H1 (cell line): ENCODE measurements at regions not wholly inside any gene's neighbourhood (a gene's known extent, or its start where the extent isn't known, plus 50 kb on each side); places are given as distances from the start of the nearest gene placed in this dataset.

Experiments used
- CTCF ChIA-PET: fragments of 300-600 bp; sonication (Branson Sonifier 250); formaldehyde crosslinking; loops from one replicate; lab custom pipeline; 2021; ENCODE audit not compliant: partially characterized antibody; lab: Charles Lee
- POLR2A ChIA-PET: fragments of 300-600 bp; sonication (Branson Sonifier 250); formaldehyde crosslinking; loops from one replicate; lab custom pipeline; 2021; ENCODE audit warnings: inconsistent platforms; ENCODE audit not compliant: partially characterized antibody; lab: Charles Lee
- DNase-seq, 2 experiments: peaks; one replicate each; pipeline versions ENCODE4 v3.0.0 to v3.0.0-alpha.2; 2010 to 2022; ENCODE audit warnings: low spot score in 2 of 2, low read depth in 1 of 2, mixed read lengths in 1 of 2
- FAIRE-seq: peaks from 2 replicates; lab custom pipeline; 2011; peaks lifted over from hg19 to GRCh38; lab: Jason Lieb, UNC
- H2AFZ ChIP-seq: 2 replicates; pipeline ENCODE4 v1.8.1; 2012; ENCODE audit warnings: low read length, inconsistent platforms
- H2AK5ac ChIP-seq: 2 replicates; pipeline ENCODE4 v1.6.1; 2013; ENCODE audit warnings: low read depth, low read length
- H2BK120ac ChIP-seq: replicated peaks from 2 replicates; pipeline ENCODE3; 2013; ENCODE audit warnings: low read depth, low read length, inconsistent platforms
- H2BK12ac ChIP-seq: 2 replicates; pipeline ENCODE4 v1.6.1; 2013; ENCODE audit warnings: low read depth, low read length
- H2BK15ac ChIP-seq: 2 replicates; pipeline ENCODE4 v1.6.1; 2013; ENCODE audit warnings: low read length
- H2BK20ac ChIP-seq: 2 replicates; pipeline ENCODE4 v1.6.1; 2013; ENCODE audit warnings: low read length
- H2BK5ac ChIP-seq: 2 replicates; pipeline ENCODE4 v1.6.1; 2013; ENCODE audit warnings: low read depth, low read length
- H3K14ac ChIP-seq: 2 replicates; pipeline ENCODE4 v1.6.1; 2013; ENCODE audit warnings: inconsistent platforms; ENCODE audit not compliant: insufficient read length
- H3K18ac ChIP-seq: 2 replicates; pipeline ENCODE4 v1.6.1; 2013; ENCODE audit warnings: low read length; ENCODE audit errors: extremely low read depth
- H3K23ac ChIP-seq: 2 replicates; pipeline ENCODE4 v1.6.1; 2013; ENCODE audit warnings: inconsistent platforms; ENCODE audit not compliant: insufficient read length
- H3K23me2 ChIP-seq: 2 replicates; pipeline ENCODE4 v1.6.1; 2013; ENCODE audit warnings: low read depth, low read length
- H3K27ac ChIP-seq: 2 replicates; pipeline ENCODE4 v1.6.1; 2011; ENCODE audit warnings: low read depth, low read length, inconsistent platforms
- H3K27me3 ChIP-seq, 4 experiments: replicated peaks in 1 of 4; 1 replicate in 1 of 4; 2 replicates in 3 of 4; pipeline versions ENCODE4 v1.6.1 to v1.8.1; 2011 to 2013; ENCODE audit warnings: low read length in 3 of 4, mild to moderate bottlenecking in 3 of 4, inconsistent platforms in 2 of 4, mixed read lengths in 2 of 4, moderate library complexity in 1 of 4; ENCODE audit not compliant: control insufficient read depth in 3 of 4, insufficient read depth in 3 of 4; ENCODE audit errors: extremely low read depth in 1 of 4
- H3K36me3 ChIP-seq, 4 experiments: 2 replicates each; pipeline versions ENCODE4 v1.6.1 to v1.8.1; 2011 to 2013; ENCODE audit warnings: mild to moderate bottlenecking in 4 of 4, low read length in 3 of 4, moderate library complexity in 2 of 4, control low read depth in 1 of 4, inconsistent platforms in 1 of 4; ENCODE audit not compliant: insufficient read depth in 4 of 4, control insufficient read depth in 2 of 4
- H3K4ac ChIP-seq: replicated peaks from 2 replicates; pipeline ENCODE3; 2013; ENCODE audit warnings: low read length, low read depth, mixed read lengths, inconsistent platforms; ENCODE audit not compliant: insufficient read length
- H3K4me1 ChIP-seq, 4 experiments: replicated peaks in 1 of 4; 1 replicate in 1 of 4; 2 replicates in 3 of 4; pipeline versions ENCODE4 v1.6.1 to v1.8.1; 2011 to 2013; ENCODE audit warnings: low read length in 3 of 4, inconsistent platforms in 2 of 4, mixed read lengths in 1 of 4; ENCODE audit not compliant: insufficient read depth in 4 of 4, control insufficient read depth in 3 of 4
- H3K4me2 ChIP-seq, 2 experiments: 2 replicates each; pipeline versions ENCODE4 v1.6.1 to v1.8.1; 2011 to 2013; ENCODE audit warnings: low read depth in 2 of 2, low read length in 2 of 2, control low read depth in 1 of 2, inconsistent platforms in 1 of 2, mild to moderate bottlenecking in 1 of 2; ENCODE audit not compliant: insufficient read depth in 1 of 2
- H3K4me3 ChIP-seq, 4 experiments: fragments of 200-600, 300-600 bp in 1 of 4; sonication (generic), shearing (Covaris generic), sonication (Bioruptor Twin) in 1 of 4; 2 replicates each; pipeline versions ENCODE4 v1.5.1 to v1.8.1; 2011 to 2016; ENCODE audit warnings: low read length in 4 of 4, low read depth in 3 of 4, control low read depth in 2 of 4, inconsistent platforms in 2 of 4, mild to moderate bottlenecking in 2 of 4, mixed read lengths in 1 of 4, moderate library complexity in 1 of 4; ENCODE audit not compliant: insufficient read depth in 2 of 4; ENCODE audit errors: extremely low read depth in 1 of 4
- H3K56ac ChIP-seq: replicated peaks from 2 replicates; pipeline ENCODE3; 2013; ENCODE audit warnings: low read depth, mild to moderate bottlenecking, mixed read lengths, low read length, inconsistent platforms; ENCODE audit not compliant: insufficient read length
- H3K79me1 ChIP-seq: 2 replicates; pipeline ENCODE4 v1.6.1; 2013; ENCODE audit warnings: low read depth, low read length, control low read depth
- H3K79me2 ChIP-seq, 2 experiments: 2 replicates each; pipeline versions ENCODE4 v1.6.1 to v1.8.1; 2012 to 2013; ENCODE audit warnings: low read length in 2 of 2, mild to moderate bottlenecking in 2 of 2, inconsistent platforms in 1 of 2; ENCODE audit not compliant: insufficient read depth in 2 of 2, control insufficient read depth in 1 of 2
- H3K9ac ChIP-seq, 4 experiments: replicated peaks in 1 of 4; 1 replicate in 1 of 4; 2 replicates in 3 of 4; pipeline versions ENCODE4 v1.6.1 to v1.8.1; 2011 to 2013; ENCODE audit warnings: low read depth in 3 of 4, low read length in 3 of 4, control low read depth in 2 of 4, mild to moderate bottlenecking in 2 of 4, moderate library complexity in 2 of 4, inconsistent platforms in 1 of 4; ENCODE audit errors: extremely low read depth in 1 of 4
- H3K9me3 ChIP-seq, 2 experiments: 2 replicates each; pipeline versions ENCODE4 v1.6.1 to v1.8.1; 2012 to 2013; ENCODE audit warnings: mild to moderate bottlenecking in 2 of 2, moderate library complexity in 2 of 2, control low read depth in 1 of 2, inconsistent platforms in 1 of 2, low read depth in 1 of 2, low read length in 1 of 2, mixed read lengths in 1 of 2; ENCODE audit not compliant: insufficient read depth in 2 of 2
- H4K20me1 ChIP-seq, 2 experiments: replicated peaks in 1 of 2; 2 replicates each; pipeline versions ENCODE3 to v1.8.1; 2011 to 2013; ENCODE audit warnings: inconsistent platforms in 2 of 2, low read length in 2 of 2, mild to moderate bottlenecking in 1 of 2; ENCODE audit not compliant: insufficient read depth in 2 of 2, control insufficient read depth in 1 of 2
- H4K5ac ChIP-seq: 2 replicates; pipeline ENCODE4 v1.6.1; 2013; ENCODE audit warnings: low read length, low read depth, mixed read lengths, inconsistent platforms; ENCODE audit not compliant: insufficient read length
- H4K8ac ChIP-seq: 2 replicates; pipeline ENCODE4 v1.8.0; 2013; ENCODE audit warnings: mild to moderate bottlenecking, moderate library complexity, low read length, inconsistent platforms; ENCODE audit not compliant: insufficient read depth; ENCODE audit errors: extremely low read depth
- H4K91ac ChIP-seq: replicated peaks from 2 replicates; pipeline ENCODE3; 2013; ENCODE audit warnings: low read length, mixed read lengths, inconsistent platforms; ENCODE audit not compliant: insufficient read length
- BACH1 ChIP-seq: IDR thresholded peaks from 2 replicates; pipeline ENCODE4 v1.6.1; 2012; ENCODE audit warnings: low read length, improper control_type of control experiment
- BRCA1 ChIP-seq: IDR thresholded peaks from 2 replicates; pipeline ENCODE4 v1.6.1; 2012; ENCODE audit warnings: low read depth, low read length, improper control_type of control experiment
- GABPA ChIP-seq: IDR thresholded peaks from 2 replicates; pipeline ENCODE4 v1.6.1; 2011; ENCODE audit warnings: mild to moderate bottlenecking, low read length, moderate library complexity, borderline replicate concordance; ENCODE audit not compliant: insufficient read depth
- KDM5A ChIP-seq: fragments of 200-600 bp; IDR thresholded peaks from 2 replicates; pipeline ENCODE4 v1.7.1; 2012; ENCODE audit warnings: mild to moderate bottlenecking, low read length, inconsistent platforms, mixed read lengths
- MAFK ChIP-seq: IDR thresholded peaks from 2 replicates; pipeline ENCODE4 v1.6.1; 2012; ENCODE audit warnings: low read depth, mild to moderate bottlenecking, improper control_type of control experiment, low read length
- NANOG ChIP-seq: IDR thresholded peaks from 2 replicates; pipeline ENCODE4 v1.6.1; 2011; ENCODE audit warnings: low read length, low read depth, mild to moderate bottlenecking, inconsistent platforms; ENCODE audit not compliant: insufficient read depth, poor library complexity, severe bottlenecking
- PHF8 ChIP-seq: fragments of 200-600 bp; sonication (generic); conservative IDR thresholded peaks from 2 replicates; pipeline ENCODE4 v1.7.1; 2012; ENCODE audit warnings: low read depth, mild to moderate bottlenecking, inconsistent platforms, low read length, moderate library complexity
- RFX5 ChIP-seq: IDR thresholded peaks from 2 replicates; pipeline ENCODE4 v1.6.1; 2011; ENCODE audit warnings: low read depth, low read length, improper control_type of control experiment, borderline replicate concordance
- RXRA ChIP-seq: IDR thresholded peaks from 2 replicates; pipeline ENCODE4 v1.6.1; 2011; ENCODE audit warnings: low read depth, mild to moderate bottlenecking, low read length, moderate library complexity; ENCODE audit not compliant: insufficient read depth
- SUZ12 ChIP-seq: fragments of 200-600 bp; sonication (generic); IDR thresholded peaks from 2 replicates; pipeline ENCODE4 v1.6.1; 2012; ENCODE audit warnings: mild to moderate bottlenecking, inconsistent platforms, low read length, moderate library complexity, mixed read lengths
- WGBS, 2 experiments: shearing (Covaris generic) in 1 of 2; methylation state at CpG; one replicate each; pipeline versions ENCODE4 v1.1.6 to v1.1.7; 2013 to 2015; ENCODE audit warnings: low lambda C conversion rate in 2 of 2, mixed read lengths in 2 of 2, inconsistent platforms in 1 of 2, low coverage in 1 of 2, missing lambda C conversion rate in 1 of 2; ENCODE audit not compliant: insufficient replicate concordance in 2 of 2, insufficient coverage in 1 of 2, insufficient read length in 1 of 2; ENCODE audit errors: extremely low coverage in 1 of 2, missing lambda C conversion rate in 1 of 2; 5-methylcytosine and 5-hydroxymethylcytosine counted together

DNA sequence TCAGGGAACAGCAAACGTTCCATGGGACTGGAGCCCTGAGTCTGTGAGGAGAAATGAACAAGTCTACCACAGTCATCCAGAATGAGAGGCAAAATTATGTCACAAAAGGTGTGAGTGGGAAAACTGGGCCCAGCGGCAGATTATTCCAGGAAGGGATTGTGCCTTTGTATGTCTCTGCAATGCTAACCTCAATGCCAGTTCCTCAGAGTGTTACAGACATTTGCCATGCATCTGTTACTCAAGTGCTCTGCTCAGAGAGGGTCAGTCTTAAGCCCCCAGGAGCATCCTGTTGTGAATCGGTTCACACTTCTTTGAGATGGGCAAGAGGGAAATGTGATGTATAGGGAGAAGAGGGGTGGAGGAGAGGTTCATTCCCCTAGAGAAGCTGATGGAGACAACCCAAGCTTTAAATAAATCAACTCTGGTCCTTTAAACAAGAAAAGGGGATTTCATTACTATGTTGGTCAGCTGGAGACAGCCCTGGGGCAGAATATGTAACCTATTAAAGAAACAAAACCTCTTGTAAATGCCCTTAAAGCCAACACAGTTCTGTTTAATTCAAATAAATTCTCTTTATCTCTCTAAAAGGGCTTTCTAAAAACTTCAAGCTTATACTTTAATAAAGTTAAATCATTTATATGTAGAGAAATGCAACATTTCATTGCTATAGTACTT lies 85.9 kb upstream of the GRB10 start:
- WGBS, 2 experiments: 91% methylated on average over 3 of the region's 3 CpGs; no CpG with 5 or more reads in 1 of the 2 experiments
- no peak overlapping the region for H4K8ac ChIP-seq

More for the DNA sequence above, 85.9 kb upstream of the GRB10 start:
- Histone ChIP-seq H3K14ac (no peak overlapping the region), H2BK12ac (peak overlapping the region; percentile 75; the same call in 1 of the 2 replicates), H3K36me3 (peaks cover 0 to 37% (median 5%) of the 10 kb centered on the region in 4 experiments; a peak in 4 of 8 replicates), H4K5ac (no peak overlapping the region), H2AK5ac (0 out of 2 replicates have a peak overlapping the region, but pooled peaks have one; percentile 59), H3K23ac (no peak overlapping the region), H2BK120ac (no peak overlapping the region), H3K79me2 (peaks cover 0 to 8% of the 10 kb centered on the region in 2 experiments; a peak in 2 of 4 replicates), H2BK5ac (no peak overlapping the region), H4K91ac (no peak overlapping the region), H3K27me3 (no peaks in the 10 kb centered on the region), H3K18ac (no peak overlapping the region), H2BK20ac (no peak overlapping the region), H3K27ac (no peak overlapping the region), H2BK15ac (no peak overlapping the region), H2AFZ (no peak overlapping the region), H3K4me1 (peaks cover 3 to 16% (median 11%) of the 10 kb centered on the region in 4 experiments; a peak in 6 of 7 replicates), H3K56ac (no peak overlapping the region), H3K4me2 (peak overlapping the region in 1 of 2 experiments; percentile 68; a peak in 2 of 4 replicates), H3K4me3 (no peak overlapping the region), H3K23me2 (no peaks in the 10 kb centered on the region), H3K79me1 (no peaks in the 10 kb centered on the region; the same call in 1 of the 2 replicates), H3K9ac (no peak overlapping the region), H3K4ac (no peak overlapping the region), H3K9me3 (peaks cover 20 to 23% of the 10 kb centered on the region in 2 experiments), H4K20me1 (no peaks in the 10 kb centered on the region)
- POLR2A ChIA-PET: no interaction called here
- CTCF ChIA-PET: no interaction called here
- FAIRE-seq: no peak
- DNase-seq: no peak
- TF ChIP-seq BRCA1 (no peak), RFX5 (no peak), RXRA (no peak), SUZ12 (no peak), NANOG (no peak), KDM5A (no peak), PHF8 (no peak), GABPA (no peak), BACH1 (no peak), MAFK (no peak)
